ENCODE measurements at regions not wholly inside any gene's neighbourhood (a gene's known extent, or its start where the extent isn't known, plus 50 kb on each side); places are given as distances from the start of the nearest gene placed in this dataset.

GRCh38 chr12:24011927-24012507, 62.5 kb upstream of the SOX5 start:
- no peak overlapping the region for H3K4me3 Mint-ChIP-seq
- no peak overlapping the region for H3K4me3 ChIP-seq (ENCODE audit: low read length)
- H3K4me1 Mint-ChIP-seq = no peaks in the 10 kb centered on the region
- DNase-seq (no peak), ATAC-seq (no peak)
- intact Hi-C loops (cut with micrococcal nuclease) = no loop called here
- 100% methylated on average over 1 of the region's 3 CpGs for WGBS (ENCODE audit: insufficient coverage)
- TF ChIP-seq, protein P1, sequence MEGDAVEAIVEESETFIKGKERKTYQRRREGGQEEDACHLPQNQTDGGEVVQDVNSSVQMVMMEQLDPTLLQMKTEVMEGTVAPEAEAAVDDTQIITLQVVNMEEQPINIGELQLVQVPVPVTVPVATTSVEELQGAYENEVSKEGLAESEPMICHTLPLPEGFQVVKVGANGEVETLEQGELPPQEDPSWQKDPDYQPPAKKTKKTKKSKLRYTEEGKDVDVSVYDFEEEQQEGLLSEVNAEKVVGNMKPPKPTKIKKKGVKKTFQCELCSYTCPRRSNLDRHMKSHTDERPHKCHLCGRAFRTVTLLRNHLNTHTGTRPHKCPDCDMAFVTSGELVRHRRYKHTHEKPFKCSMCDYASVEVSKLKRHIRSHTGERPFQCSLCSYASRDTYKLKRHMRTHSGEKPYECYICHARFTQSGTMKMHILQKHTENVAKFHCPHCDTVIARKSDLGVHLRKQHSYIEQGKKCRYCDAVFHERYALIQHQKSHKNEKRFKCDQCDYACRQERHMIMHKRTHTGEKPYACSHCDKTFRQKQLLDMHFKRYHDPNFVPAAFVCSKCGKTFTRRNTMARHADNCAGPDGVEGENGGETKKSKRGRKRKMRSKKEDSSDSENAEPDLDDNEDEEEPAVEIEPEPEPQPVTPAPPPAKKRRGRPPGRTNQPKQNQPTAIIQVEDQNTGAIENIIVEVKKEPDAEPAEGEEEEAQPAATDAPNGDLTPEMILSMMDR (IDR thresholded peaks at IDR 0.05) = no peak
- no peaks in the 10 kb centered on the region for H3K27me3 Mint-ChIP-seq (ENCODE audit: low read depth in 2 of 2)
- H3K27ac Mint-ChIP-seq = no peak overlapping the region
- no peaks in the 10 kb centered on the region for H3K36me3 Mint-ChIP-seq
- H3K27me3 ChIP-seq (ENCODE audit: control insufficient read depth, insufficient read depth, low read length) = no peaks in the 10 kb centered on the region
- H3K36me3 ChIP-seq (ENCODE audit: control insufficient read depth, insufficient read depth, low read length) = no peaks in the 10 kb centered on the region
- no peaks in the 10 kb centered on the region for H3K9me3 ChIP-seq (ENCODE audit: control insufficient read depth, insufficient read depth, low read length)
- H3K4me1 ChIP-seq (ENCODE audit: control insufficient read depth, insufficient read depth, low read length) = no peaks in the 10 kb centered on the region
- H3K9me3 Mint-ChIP-seq = peaks cover 2 to 3% of the 10 kb centered on the region in 2 donors
- H3K27ac ChIP-seq (ENCODE audit: low read length) = no peak overlapping the region

GRCh38 chr12:24008166-24008565, 58.7 kb upstream of the SOX5 start:
- no peak for ATAC-seq
- DNase-seq = no peak
- no peak overlapping the region for H3K27ac ChIP-seq (ENCODE audit: low read length)
- H3K9me3 ChIP-seq (ENCODE audit: control insufficient read depth, insufficient read depth, low read length) = no peaks in the 10 kb centered on the region
- H3K36me3 ChIP-seq (ENCODE audit: control insufficient read depth, insufficient read depth, low read length) = no peaks in the 10 kb centered on the region
- TF ChIP-seq, protein P1 (IDR thresholded peaks at IDR 0.05) = no peak
- 75% methylated on average over 2 of the region's 2 CpGs for WGBS (ENCODE audit: insufficient coverage)
- H3K27me3 Mint-ChIP-seq (ENCODE audit: low read depth in 2 of 2) = no peaks in the 10 kb centered on the region
- no peak overlapping the region for H3K4me3 ChIP-seq (ENCODE audit: low read length)
- H3K36me3 Mint-ChIP-seq = no peaks in the 10 kb centered on the region
- intact Hi-C loops (cut with micrococcal nuclease) = no loop called here
- no peak overlapping the region for H3K4me3 Mint-ChIP-seq
- H3K4me1 ChIP-seq (ENCODE audit: control insufficient read depth, insufficient read depth, low read length) = no peaks in the 10 kb centered on the region
- no peaks in the 10 kb centered on the region for H3K4me1 Mint-ChIP-seq
- no peak overlapping the region for H3K27ac Mint-ChIP-seq
- no peaks in the 10 kb centered on the region for H3K27me3 ChIP-seq (ENCODE audit: control insufficient read depth, insufficient read depth, low read length)
- no peaks in the 10 kb centered on the region for H3K9me3 Mint-ChIP-seq
